22Rv1 (cell line): ENCODE measurements at regions not wholly inside any gene's neighbourhood (a gene's known extent, or its start where the extent isn't known, plus 50 kb on each side); places are given as distances from the start of the nearest gene placed in this dataset.

Source experiments
- H3K27ac ChIP-seq: fragments of 450-650 bp; 2 replicates; pipeline ENCODE4 v1.5.1; 2017
- ZFX ChIP-seq: fragments of 450-650 bp; IDR thresholded peaks from 2 replicates; pipeline ENCODE4 v1.6.1; 2017; ENCODE audit warnings: antibody characterized with exemption, borderline replicate concordance
- TF ChIP-seq, protein P1 (sequence below): fragments of 450-650 bp; IDR thresholded peaks from 2 replicates; pipeline ENCODE4 v1.5.1; 2017; ENCODE audit warnings: mild to moderate bottlenecking

DNA sequence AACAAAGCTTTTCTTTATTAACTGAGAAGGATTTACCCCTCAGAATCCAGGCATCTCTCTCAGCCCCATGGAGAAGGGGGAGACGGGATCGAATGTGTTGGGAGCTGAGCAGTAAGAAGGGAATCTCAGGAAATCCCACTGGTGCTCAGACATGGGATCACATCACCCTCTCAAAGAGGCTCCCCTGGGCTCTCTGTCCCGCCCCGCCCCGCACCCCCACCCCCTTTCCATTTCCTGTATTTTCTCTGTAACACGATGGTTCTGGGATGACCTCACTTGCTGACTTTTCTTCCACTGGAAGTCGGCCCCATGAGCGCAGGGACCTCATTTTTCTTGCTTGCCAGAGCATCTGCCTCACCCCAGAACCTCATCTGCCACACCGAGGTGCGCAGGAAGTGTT is 96.7 kb upstream of the SLC22A11 start:
- TF ChIP-seq, protein P1, sequence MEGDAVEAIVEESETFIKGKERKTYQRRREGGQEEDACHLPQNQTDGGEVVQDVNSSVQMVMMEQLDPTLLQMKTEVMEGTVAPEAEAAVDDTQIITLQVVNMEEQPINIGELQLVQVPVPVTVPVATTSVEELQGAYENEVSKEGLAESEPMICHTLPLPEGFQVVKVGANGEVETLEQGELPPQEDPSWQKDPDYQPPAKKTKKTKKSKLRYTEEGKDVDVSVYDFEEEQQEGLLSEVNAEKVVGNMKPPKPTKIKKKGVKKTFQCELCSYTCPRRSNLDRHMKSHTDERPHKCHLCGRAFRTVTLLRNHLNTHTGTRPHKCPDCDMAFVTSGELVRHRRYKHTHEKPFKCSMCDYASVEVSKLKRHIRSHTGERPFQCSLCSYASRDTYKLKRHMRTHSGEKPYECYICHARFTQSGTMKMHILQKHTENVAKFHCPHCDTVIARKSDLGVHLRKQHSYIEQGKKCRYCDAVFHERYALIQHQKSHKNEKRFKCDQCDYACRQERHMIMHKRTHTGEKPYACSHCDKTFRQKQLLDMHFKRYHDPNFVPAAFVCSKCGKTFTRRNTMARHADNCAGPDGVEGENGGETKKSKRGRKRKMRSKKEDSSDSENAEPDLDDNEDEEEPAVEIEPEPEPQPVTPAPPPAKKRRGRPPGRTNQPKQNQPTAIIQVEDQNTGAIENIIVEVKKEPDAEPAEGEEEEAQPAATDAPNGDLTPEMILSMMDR: no peak
- TF ChIP-seq ZFX: no peak
- no peak overlapping the region for H3K27ac ChIP-seq

DNA sequence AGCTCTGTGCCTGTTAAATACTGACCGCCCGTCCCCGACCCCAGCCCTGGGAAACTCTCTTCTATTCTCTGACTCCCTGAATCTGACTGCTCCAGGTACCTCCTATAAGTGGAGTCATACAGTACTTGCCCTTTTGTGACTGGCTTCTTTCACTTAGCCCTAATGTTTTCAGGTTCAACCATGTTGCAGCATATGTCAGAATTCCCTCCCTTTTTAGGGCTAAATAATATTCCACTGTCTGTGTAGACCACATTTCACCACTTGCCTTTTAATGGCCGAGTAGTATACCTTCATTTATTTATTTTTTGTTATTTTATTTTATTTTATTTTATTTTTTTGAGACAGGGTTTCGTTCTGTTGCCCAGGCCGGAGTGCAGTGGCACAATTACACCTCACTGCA is 96.1 kb upstream of the SLC22A11 start:
- H3K27ac ChIP-seq: no peak overlapping the region
- TF ChIP-seq ZFX: no peak

DNA sequence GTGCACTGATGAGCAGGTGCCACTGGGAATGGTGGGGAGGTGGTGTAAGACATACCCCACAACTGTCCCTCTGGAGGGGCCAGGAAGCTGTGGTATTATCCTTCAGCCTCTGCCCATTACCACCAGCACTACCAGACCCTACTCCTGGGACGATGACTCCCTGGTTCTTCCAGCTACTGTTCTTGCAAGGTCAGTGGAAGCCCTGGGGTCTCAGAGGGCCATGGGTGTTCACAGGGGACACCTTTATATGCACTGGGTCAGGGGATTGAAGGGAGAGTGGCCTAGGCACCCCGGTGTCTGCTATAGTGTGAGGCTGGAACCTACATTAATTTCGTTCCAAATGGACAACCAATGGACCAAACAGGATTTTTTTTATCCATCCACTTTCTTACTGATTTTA is 94.7 kb upstream of the SLC22A11 start:
- no peak overlapping the region for H3K27ac ChIP-seq
- no peak for TF ChIP-seq ZFX
- TF ChIP-seq, protein P1: no peak

DNA sequence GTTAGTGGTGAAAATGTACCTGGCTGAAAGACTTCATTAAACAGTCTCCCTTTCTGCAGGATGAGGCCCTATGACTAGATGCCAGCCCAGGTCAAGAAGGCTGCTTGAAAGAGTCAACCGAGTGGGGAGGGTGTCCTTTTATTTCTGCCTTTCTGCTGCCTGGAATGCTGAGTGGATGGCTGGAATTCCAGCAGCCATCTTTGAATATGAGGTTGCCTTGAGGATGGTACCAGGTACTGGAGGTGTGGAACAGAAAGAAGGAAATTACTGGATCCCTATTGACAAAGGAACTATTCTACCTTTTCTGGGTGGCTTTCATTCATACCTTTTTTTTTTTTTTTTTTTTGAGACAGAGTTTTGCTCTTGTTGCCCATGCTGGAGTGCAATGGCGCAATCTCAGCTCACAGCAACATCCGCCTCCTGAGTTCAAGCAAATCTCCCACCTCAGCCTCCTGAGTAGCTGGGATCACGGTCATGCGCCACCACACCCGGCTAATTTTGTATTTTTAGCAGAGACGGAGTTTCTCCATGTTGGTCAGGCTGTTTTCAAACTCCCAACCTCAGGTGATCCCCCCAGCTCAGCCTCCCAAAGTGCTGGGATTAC is 89.5 kb upstream of the SLC22A11 start:
- H3K27ac ChIP-seq: no peak overlapping the region
- TF ChIP-seq, protein P1: no peak

DNA sequence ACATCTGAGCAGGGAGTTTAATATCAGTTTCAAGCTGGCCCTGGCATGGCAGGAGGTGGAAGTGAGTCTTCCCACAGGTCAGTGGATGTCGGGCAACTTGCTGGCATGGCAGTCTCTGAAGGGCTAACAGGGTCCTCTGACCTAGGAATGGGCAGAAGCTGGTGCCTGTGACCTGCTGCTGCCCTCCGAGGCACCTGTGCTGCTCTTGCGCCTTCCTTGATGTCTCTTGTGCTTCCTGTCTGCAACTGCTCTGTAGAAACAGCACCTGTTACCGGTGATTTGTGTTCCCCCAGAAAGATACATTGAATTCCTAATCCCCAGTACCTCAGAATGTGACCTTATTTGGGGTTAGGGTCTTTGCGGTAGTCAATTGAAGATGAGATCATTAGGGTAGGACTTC is 86.5 kb upstream of the SLC22A11 start:
- H3K27ac ChIP-seq: no peak overlapping the region
- TF ChIP-seq ZFX: no peak
- TF ChIP-seq, protein P1: no peak

DNA sequence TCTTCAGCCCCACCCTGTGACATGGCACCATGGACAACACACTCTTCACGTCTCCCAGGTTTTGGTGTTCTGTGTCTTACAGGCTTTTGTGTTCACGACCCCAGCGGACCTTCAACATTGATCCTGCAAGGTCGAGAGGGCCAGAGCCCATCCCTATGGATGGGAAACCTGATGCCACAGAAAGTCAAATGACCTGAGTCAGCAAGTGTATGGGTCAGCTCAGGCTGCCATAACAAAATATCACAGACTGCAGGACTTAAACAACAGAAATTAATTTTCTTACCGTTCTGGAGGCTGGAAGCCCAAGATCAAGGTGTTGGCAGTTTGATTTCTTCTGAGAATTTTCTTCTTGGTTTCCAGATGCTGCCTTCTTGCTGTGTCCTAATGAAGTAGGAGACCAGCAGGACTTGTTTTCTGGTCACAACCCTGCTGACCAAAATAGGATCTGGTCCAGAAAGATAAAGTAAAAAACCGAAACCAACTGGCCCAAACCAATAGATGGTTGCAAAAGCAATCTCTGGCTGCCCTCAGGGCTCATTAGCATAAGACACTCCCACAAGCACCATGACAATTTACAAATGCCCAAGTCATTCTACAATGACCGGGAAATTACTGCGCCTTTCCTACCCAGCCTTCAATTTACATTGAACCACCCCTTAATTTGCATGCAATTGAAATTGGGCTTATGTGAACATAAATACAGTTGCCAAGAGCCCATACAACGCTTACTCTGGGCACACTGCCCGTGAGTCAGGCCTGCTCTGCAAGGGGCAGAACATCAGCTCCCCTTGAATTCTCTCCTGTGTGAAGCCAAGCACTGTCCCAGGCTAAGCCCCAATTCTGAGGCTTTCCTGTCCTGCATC is 82.9 kb upstream of the SLC22A11 start:
- no peak overlapping the region for H3K27ac ChIP-seq
- no peak for TF ChIP-seq ZFX
- TF ChIP-seq, protein P1: no peak

DNA sequence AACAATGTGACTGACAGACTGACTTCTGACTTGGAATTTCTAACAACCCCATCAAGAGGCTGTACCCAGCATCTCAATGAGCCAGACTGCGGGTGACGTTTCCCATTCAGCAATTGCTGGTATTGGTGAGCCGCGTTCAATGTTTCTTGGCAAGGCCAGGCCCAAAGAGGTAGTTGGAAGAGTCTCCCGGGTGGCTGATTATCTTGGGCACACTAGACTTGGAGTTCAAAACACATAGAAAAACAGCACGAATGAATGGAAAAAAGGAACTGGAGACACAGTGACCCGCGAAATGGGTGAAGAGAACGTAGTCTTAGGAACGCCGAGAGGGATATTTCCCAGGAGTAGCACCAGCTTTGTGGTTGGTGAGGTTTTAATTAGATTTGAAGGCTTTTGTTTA is 81.1 kb upstream of the SLC22A11 start:
- H3K27ac ChIP-seq: no peak overlapping the region
- TF ChIP-seq, protein P1: no peak
- no peak for TF ChIP-seq ZFX

DNA sequence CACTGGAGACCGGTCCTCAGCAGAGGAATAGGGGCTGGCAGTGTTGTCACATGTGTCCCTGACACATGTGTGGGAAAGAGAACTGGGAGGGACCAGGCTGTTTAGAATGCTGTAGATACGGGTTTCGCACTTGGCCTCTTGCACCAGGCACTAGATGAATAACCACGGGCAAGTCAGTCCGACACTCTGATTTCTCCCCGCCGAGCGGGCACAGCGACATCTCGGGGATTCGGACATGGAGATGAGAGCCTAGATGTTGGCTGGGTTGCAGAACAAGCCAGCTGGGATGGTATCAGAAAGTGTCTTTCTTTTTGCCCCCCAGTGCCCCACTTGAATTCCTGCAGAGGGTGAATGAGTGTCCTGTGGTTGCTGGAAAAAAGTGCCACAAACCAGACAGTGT is 80.6 kb upstream of the SLC22A11 start:
- no peak for TF ChIP-seq ZFX
- TF ChIP-seq, protein P1: no peak

More for the DNA sequence above, 80.6 kb upstream of the SLC22A11 start:
- H3K27ac ChIP-seq: no peak overlapping the region
